Suprapubic skin (tissue), 3 donors: ENCODE measurements at regions not wholly inside any gene's neighbourhood (a gene's known extent, or its start where the extent isn't known, plus 50 kb on each side); places are given as distances from the start of the nearest gene placed in this dataset.

ENCODE experiments used
- EP300 ChIP-seq: sonication (generic); formaldehyde crosslinking; IDR thresholded peaks from one replicate; pipeline ENCODE4 v1.6.1; 2017; ENCODE audit warnings: antibody characterized with exemption
- POLR2A ChIP-seq, 2 donors: fragments of 450-650 bp; IDR thresholded peaks; one replicate each; pipeline ENCODE4 v1.6.1; 2017; ENCODE audit warnings: antibody characterized with exemption in 2 of 2, mild to moderate bottlenecking in 2 of 2, moderate library complexity in 2 of 2
- TF ChIP-seq, protein P1 (sequence below), 2 donors: fragments of 200-600 bp in 1 of 2; fragments of 450-650 bp in 1 of 2; sonication (generic) in 1 of 2; IDR thresholded peaks; one replicate each; pipeline ENCODE4 v1.5.1; 2016 to 2019; ENCODE audit warnings: antibody characterized with exemption in 2 of 2, mild to moderate bottlenecking in 1 of 2, moderate library complexity in 1 of 2

GRCh38 chr4:18397681-18398390 is 376.3 kb upstream of the LCORL start:
- TF ChIP-seq, protein P1, sequence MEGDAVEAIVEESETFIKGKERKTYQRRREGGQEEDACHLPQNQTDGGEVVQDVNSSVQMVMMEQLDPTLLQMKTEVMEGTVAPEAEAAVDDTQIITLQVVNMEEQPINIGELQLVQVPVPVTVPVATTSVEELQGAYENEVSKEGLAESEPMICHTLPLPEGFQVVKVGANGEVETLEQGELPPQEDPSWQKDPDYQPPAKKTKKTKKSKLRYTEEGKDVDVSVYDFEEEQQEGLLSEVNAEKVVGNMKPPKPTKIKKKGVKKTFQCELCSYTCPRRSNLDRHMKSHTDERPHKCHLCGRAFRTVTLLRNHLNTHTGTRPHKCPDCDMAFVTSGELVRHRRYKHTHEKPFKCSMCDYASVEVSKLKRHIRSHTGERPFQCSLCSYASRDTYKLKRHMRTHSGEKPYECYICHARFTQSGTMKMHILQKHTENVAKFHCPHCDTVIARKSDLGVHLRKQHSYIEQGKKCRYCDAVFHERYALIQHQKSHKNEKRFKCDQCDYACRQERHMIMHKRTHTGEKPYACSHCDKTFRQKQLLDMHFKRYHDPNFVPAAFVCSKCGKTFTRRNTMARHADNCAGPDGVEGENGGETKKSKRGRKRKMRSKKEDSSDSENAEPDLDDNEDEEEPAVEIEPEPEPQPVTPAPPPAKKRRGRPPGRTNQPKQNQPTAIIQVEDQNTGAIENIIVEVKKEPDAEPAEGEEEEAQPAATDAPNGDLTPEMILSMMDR (IDR thresholded peaks at IDR 0.05), result no peak
- TF ChIP-seq EP300 (no peak), POLR2A (IDR thresholded peaks at IDR 0.05) (no peak)
